SU-DHL-6 (cell line): ENCODE measurements at regions not wholly inside any gene's neighbourhood (a gene's known extent, or its start where the extent isn't known, plus 50 kb on each side); places are given as distances from the start of the nearest gene placed in this dataset.

Experiments used
- H2AFZ ChIP-seq: fragments of 200-600 bp; sonication (generic); 2 replicates; pipeline ENCODE4 v1.6.1; 2014; ENCODE audit warnings: low read depth, mild to moderate bottlenecking, moderate library complexity, mixed read lengths, antibody characterized with exemption, low read length; ENCODE audit not compliant: severe bottlenecking
- H3F3A ChIP-seq: fragments of 200-600 bp; shearing (Covaris generic); 2 replicates; pipeline ENCODE4 v1.6.0; 2016; ENCODE audit warnings: antibody characterized with exemption, mild to moderate bottlenecking; ENCODE audit not compliant: insufficient read depth
- H3K27ac ChIP-seq: fragments of 200-600 bp; sonication (generic); 2 replicates; pipeline ENCODE4 v1.5.1; 2016; ENCODE audit warnings: low read depth, mild to moderate bottlenecking, low read length, moderate library complexity, mixed read lengths
- H3K27me3 ChIP-seq: fragments of 200-600 bp; sonication (generic), shearing (Covaris generic); 2 replicates; pipeline ENCODE4 v1.6.0; 2014; ENCODE audit warnings: mild to moderate bottlenecking, low read length
- H3K36me3 ChIP-seq: fragments of 200-600 bp; sonication (generic); 2 replicates; pipeline ENCODE4 v1.6.1; 2014; ENCODE audit warnings: mild to moderate bottlenecking, low read length, mixed read lengths
- H3K4me2 ChIP-seq: fragments of 300-600, 200-600 bp; shearing (Covaris generic), sonication (generic); 2 replicates; pipeline ENCODE4 v1.6.0; 2014; ENCODE audit warnings: low read length, low read depth, mild to moderate bottlenecking; ENCODE audit not compliant: poor library complexity, severe bottlenecking
- H3K4me3 ChIP-seq: fragments of 200-600 bp; sonication (generic); 2 replicates; pipeline ENCODE4 v1.5.1; 2014; ENCODE audit warnings: antibody characterized with exemption, low read length, mild to moderate bottlenecking, mixed read lengths; ENCODE audit not compliant: insufficient read depth, poor library complexity, severe bottlenecking
- H3K79me2 ChIP-seq: fragments of 200-600 bp; sonication (generic); 2 replicates; pipeline ENCODE4 v1.6.1; 2014; ENCODE audit warnings: mild to moderate bottlenecking, low read length, moderate library complexity; ENCODE audit not compliant: insufficient read depth
- H3K9ac ChIP-seq: fragments of 200-600 bp; sonication (generic); 2 replicates; pipeline ENCODE4 v1.7.0; 2014; ENCODE audit warnings: mild to moderate bottlenecking, low read length
- H3K9me2 ChIP-seq: fragments of 200-600 bp; sonication (generic); replicated peaks from 2 replicates; pipeline ENCODE4 v1.6.1; 2014; ENCODE audit warnings: low read length; ENCODE audit not compliant: insufficient read depth
- H3K9me3 ChIP-seq: fragments of 200-600 bp; sonication (generic); 2 replicates; pipeline ENCODE4 v1.6.1; 2014; ENCODE audit warnings: low read length, mixed read lengths; ENCODE audit not compliant: insufficient read depth
- H4K20me1 ChIP-seq: fragments of 200-600 bp; sonication (generic); 2 replicates; pipeline ENCODE4 v1.6.1; 2014; ENCODE audit warnings: low read depth, mild to moderate bottlenecking, antibody characterized with exemption, low read length, moderate library complexity, mixed read lengths
- CTCF ChIP-seq: fragments of 200-600 bp; sonication (generic); IDR thresholded peaks from one replicate; pipeline ENCODE4 v1.5.1; 2017; ENCODE audit warnings: antibody characterized with exemption, mild to moderate bottlenecking, low read length, moderate library complexity; ENCODE audit not compliant: insufficient read depth, poor library complexity, severe bottlenecking
- EZH2phosphoT487 ChIP-seq: fragments of 200-600 bp; sonication (generic), shearing (Covaris generic); conservative IDR thresholded peaks from 2 replicates; pipeline ENCODE4 v1.6.1; 2018; ENCODE audit warnings: mild to moderate bottlenecking, antibody characterized with exemption, low read length, moderate library complexity, mixed read lengths

- no peaks in the 10 kb centered on the region for H3K79me2 ChIP-seq
- no peaks in the 10 kb centered on the region for H3K27me3 ChIP-seq
- no peaks in the 10 kb centered on the region for H4K20me1 ChIP-seq
- H3K4me2 ChIP-seq: no peak overlapping the region
- no peaks in the 10 kb centered on the region for H3K9me3 ChIP-seq
- H3F3A ChIP-seq: no peaks in the 10 kb centered on the region
- H3K9me2 ChIP-seq: no peaks in the 10 kb centered on the region
- no peak overlapping the region for H3K4me3 ChIP-seq
- H3K36me3 ChIP-seq: no peaks in the 10 kb centered on the region
- no peak for TF ChIP-seq EZH2phosphoT487
- TF ChIP-seq CTCF: no peak
- H2AFZ ChIP-seq: no peak overlapping the region
- no peak overlapping the region for H3K27ac ChIP-seq
- H3K9ac ChIP-seq: no peak overlapping the region
Observed at GRCh38 chr3:76025561-76025960, 240.2 kb upstream of the ZNF717 start.

GRCh38 chr3:76026379-76026778 lies 241.0 kb upstream of the ZNF717 start:
- Histone ChIP-seq H3K27ac (no peak overlapping the region), H3K4me3 (no peak overlapping the region), H3K9me3 (no peaks in the 10 kb centered on the region), H3K27me3 (no peaks in the 10 kb centered on the region), H3F3A (no peaks in the 10 kb centered on the region), H3K4me2 (no peak overlapping the region), H3K79me2 (no peaks in the 10 kb centered on the region), H2AFZ (no peak overlapping the region), H3K9ac (no peak overlapping the region), H3K36me3 (no peaks in the 10 kb centered on the region), H4K20me1 (no peaks in the 10 kb centered on the region), H3K9me2 (no peaks in the 10 kb centered on the region)
- TF ChIP-seq EZH2phosphoT487 (no peak), CTCF (no peak)

- TF ChIP-seq EZH2phosphoT487 (no peak), CTCF (no peak)
- Histone ChIP-seq H3K27me3 (no peaks in the 10 kb centered on the region), H3K27ac (no peak overlapping the region), H3K9me3 (no peaks in the 10 kb centered on the region), H3K4me3 (no peak overlapping the region), H3F3A (no peaks in the 10 kb centered on the region), H2AFZ (no peak overlapping the region), H3K9ac (no peak overlapping the region), H3K79me2 (no peaks in the 10 kb centered on the region), H3K36me3 (no peaks in the 10 kb centered on the region), H3K4me2 (no peak overlapping the region), H4K20me1 (no peaks in the 10 kb centered on the region), H3K9me2 (no peaks in the 10 kb centered on the region)
Observed at GRCh38 chr3:76028774-76029173, 243.4 kb upstream of the ZNF717 start.

GRCh38 chr3:76034649-76035048 lies 249.3 kb upstream of the ZNF717 start:
- Histone ChIP-seq H3K27ac (no peak overlapping the region), H3K36me3 (no peaks in the 10 kb centered on the region), H3K9ac (no peak overlapping the region), H3K4me2 (no peak overlapping the region), H3K4me3 (no peak overlapping the region), H2AFZ (no peak overlapping the region), H3K9me3 (no peaks in the 10 kb centered on the region), H4K20me1 (no peaks in the 10 kb centered on the region), H3F3A (no peaks in the 10 kb centered on the region), H3K9me2 (no peaks in the 10 kb centered on the region), H3K79me2 (no peaks in the 10 kb centered on the region), H3K27me3 (no peaks in the 10 kb centered on the region)
- no peak for TF ChIP-seq CTCF
- TF ChIP-seq EZH2phosphoT487: no peak
